ENCODE measurements at regions not wholly inside any gene's neighbourhood (a gene's known extent, or its start where the extent isn't known, plus 50 kb on each side); places are given as distances from the start of the nearest gene placed in this dataset.
A peak's percentile ranks its signal among the peaks of the same experiment; 100 is the strongest.

DNA sequence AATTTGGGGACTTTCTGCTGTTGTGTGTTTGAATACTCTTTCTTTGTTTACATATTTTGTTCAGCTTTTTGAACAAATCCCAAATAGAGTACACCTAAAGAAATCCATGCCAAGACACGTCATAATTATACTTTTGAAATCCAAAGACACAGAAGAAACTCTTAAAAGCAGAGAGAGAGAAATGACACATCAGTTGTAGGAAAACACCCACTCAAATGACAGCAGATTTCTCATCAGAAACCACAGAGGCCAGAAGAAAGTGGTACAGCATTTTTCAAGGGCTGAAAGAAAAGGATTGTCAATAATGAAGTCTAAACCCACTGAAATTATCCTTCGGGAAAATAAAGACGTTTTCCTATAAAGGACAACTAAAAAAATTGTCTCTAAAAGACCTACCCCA lies 378.6 kb downstream of the GADD45G start:
- peaks cover 27% of the 10 kb centered on the region for H3K4me1 Mint-ChIP-seq (ENCODE audit: low read depth)
- peaks cover 2% of the 10 kb centered on the region for H3K27me3 Mint-ChIP-seq
- H3K27ac Mint-ChIP-seq: no peak overlapping the region
- H3K36me3 Mint-ChIP-seq (ENCODE audit: low read depth): peaks cover 4% of the 10 kb centered on the region
- no peak overlapping the region for H3K4me3 Mint-ChIP-seq
- peaks cover 16% of the 10 kb centered on the region for H3K9me3 Mint-ChIP-seq
- intact Hi-C loops (cut with micrococcal nuclease): no loop called here

DNA sequence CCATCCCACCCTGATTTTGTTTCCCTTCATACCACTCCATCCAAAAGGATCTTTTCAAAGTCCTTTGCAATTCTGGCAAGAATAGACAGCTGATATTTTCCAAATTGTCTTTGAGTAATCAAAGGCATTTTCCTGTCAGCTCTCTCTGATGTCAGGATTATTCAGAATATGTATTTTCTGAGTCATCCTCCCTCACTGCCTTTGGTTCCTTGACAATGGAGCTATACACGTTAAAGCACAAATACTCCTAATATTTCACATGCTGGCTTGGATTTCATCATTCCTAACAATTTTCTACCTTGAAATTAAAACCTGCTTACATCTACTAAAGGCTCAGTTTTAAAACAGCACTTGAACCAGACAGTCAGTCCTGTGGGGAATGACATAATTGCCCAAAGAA lies 379.4 kb downstream of the GADD45G start:
- H3K36me3 Mint-ChIP-seq (ENCODE audit: low read depth): peaks cover 4% of the 10 kb centered on the region
- H3K27ac Mint-ChIP-seq: no peak overlapping the region
- intact Hi-C loops (cut with micrococcal nuclease): no loop called here

DNA sequence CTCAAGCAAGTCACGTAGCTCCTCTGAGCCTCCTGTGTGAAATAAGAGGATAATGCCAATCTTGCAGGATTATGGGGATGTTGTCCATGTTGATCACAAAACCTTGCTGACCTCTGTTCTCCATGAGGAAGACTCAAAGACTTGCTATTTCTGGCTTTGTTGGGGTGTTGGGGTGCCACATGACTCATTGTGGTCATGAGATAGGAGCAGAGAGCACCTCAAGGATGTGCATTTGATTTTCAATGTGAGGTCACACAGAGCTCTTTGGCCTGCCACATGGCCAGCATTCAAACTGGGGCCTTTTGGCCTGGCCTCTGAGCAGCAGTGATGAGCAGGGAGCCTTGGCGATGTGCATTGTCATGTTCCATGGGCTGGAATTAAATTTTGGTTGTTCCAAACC lies 380.3 kb downstream of the GADD45G start:
- peaks cover 4% of the 10 kb centered on the region for H3K36me3 Mint-ChIP-seq (ENCODE audit: low read depth)
- no peak overlapping the region for H3K4me3 Mint-ChIP-seq
- peaks cover 16% of the 10 kb centered on the region for H3K9me3 Mint-ChIP-seq
- H3K27ac Mint-ChIP-seq: no peak overlapping the region
- intact Hi-C loops (cut with micrococcal nuclease): no loop called here
- no peaks in the 10 kb centered on the region for H3K27me3 Mint-ChIP-seq
- H3K4me1 Mint-ChIP-seq (ENCODE audit: low read depth): peaks cover 27% of the 10 kb centered on the region

More for the DNA sequence above, 379.4 kb downstream of the GADD45G start:
- H3K4me1 Mint-ChIP-seq (ENCODE audit: low read depth): peaks cover 27% of the 10 kb centered on the region
- H3K27me3 Mint-ChIP-seq: peaks cover 2% of the 10 kb centered on the region
- no peak overlapping the region for H3K4me3 Mint-ChIP-seq
- peaks cover 16% of the 10 kb centered on the region for H3K9me3 Mint-ChIP-seq

DNA sequence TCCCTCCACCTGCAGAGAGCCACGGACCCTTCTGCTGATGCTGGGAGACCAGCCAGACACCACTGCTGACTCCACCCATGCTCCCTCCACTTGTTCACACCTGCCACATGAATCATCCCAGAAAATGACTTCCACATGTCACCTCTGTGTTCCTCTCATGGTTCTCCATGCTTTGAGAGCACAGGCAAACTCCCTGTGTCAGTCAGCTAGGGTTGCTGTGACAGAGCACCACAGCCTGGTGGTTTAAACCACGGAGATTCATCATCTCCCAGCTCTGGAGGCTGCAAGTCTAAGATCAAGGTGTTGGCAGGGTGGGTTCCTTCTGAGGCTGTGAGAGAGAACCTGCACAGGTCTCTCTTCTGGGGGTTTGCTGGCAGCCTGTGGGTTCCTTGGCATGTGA lies 381.4 kb downstream of the GADD45G start:
- intact Hi-C loops (cut with micrococcal nuclease): no loop called here
- no peak overlapping the region for H3K27ac Mint-ChIP-seq
- no peak overlapping the region for H3K4me3 Mint-ChIP-seq
- H3K4me1 Mint-ChIP-seq (ENCODE audit: low read depth): peaks cover 32% of the 10 kb centered on the region
- no peaks in the 10 kb centered on the region for H3K27me3 Mint-ChIP-seq
- H3K36me3 Mint-ChIP-seq (ENCODE audit: low read depth): peaks cover 4% of the 10 kb centered on the region
- H3K9me3 Mint-ChIP-seq: peaks cover 16% of the 10 kb centered on the region

DNA sequence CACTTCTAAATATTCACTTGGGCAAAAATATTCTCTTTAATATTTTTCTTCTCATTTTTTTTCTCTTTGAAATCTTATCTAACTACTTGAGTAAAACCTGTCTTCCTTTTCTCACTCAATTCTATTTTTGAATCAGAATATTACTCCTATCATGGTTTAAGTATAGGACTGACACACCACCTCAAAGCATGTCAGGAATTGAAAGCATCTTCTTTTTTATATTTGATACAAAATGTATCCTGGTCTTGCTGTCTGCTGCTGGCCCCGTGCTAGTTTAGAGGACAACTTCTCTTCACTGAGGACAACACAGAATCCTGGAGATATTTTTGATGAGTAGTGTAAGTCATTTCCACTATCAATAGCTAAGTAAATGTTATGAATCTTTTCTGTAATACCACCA lies 383.6 kb downstream of the GADD45G start:
- Mint-ChIP-seq H3K27me3 (no peaks in the 10 kb centered on the region), H3K9me3 (peaks cover 7% of the 10 kb centered on the region), H3K4me3 (no peak overlapping the region), H3K36me3 (ENCODE audit: low read depth) (peaks cover 3% of the 10 kb centered on the region), H3K4me1 (ENCODE audit: low read depth) (peaks cover 32% of the 10 kb centered on the region), H3K27ac (no peak overlapping the region)
- intact Hi-C loops (cut with micrococcal nuclease): no loop called here

DNA sequence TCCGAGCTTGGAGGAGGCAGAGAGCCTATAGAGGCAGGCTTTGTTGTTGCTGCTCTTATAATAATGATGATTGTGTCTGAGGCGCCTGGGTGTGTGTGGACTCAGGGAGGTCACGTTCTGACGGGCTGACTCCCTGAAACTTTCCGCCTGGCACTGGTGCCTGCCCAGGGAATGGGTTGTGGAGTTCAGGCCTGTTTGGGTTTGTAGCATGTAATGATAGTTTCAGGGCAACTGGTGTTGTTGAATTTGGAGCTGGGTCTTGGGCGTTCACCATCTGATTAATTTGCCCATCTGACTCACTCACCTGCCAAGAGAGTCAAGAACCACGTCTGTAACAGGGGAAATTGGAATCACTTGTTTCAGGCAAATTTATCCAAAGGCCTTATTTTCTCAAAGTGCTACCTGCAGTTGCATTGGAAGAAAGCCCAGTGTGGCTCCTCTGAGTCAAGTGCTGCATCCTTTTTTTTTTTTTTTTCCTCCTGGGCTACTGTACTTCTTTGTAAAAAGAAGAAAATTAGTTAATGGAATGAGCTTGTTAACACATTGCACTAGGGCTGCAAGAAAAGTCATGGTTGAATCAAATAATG lies 386.5 kb downstream of the GADD45G start:
- Mint-ChIP-seq H3K9me3 (no peaks in the 10 kb centered on the region), H3K27me3 (no peaks in the 10 kb centered on the region), H3K36me3 (ENCODE audit: low read depth) (no peaks in the 10 kb centered on the region), H3K4me1 (ENCODE audit: low read depth) (peaks cover 31% of the 10 kb centered on the region), H3K27ac (no peak overlapping the region), H3K4me3 (no peak overlapping the region)
- intact Hi-C loops (cut with micrococcal nuclease): no loop called here

DNA sequence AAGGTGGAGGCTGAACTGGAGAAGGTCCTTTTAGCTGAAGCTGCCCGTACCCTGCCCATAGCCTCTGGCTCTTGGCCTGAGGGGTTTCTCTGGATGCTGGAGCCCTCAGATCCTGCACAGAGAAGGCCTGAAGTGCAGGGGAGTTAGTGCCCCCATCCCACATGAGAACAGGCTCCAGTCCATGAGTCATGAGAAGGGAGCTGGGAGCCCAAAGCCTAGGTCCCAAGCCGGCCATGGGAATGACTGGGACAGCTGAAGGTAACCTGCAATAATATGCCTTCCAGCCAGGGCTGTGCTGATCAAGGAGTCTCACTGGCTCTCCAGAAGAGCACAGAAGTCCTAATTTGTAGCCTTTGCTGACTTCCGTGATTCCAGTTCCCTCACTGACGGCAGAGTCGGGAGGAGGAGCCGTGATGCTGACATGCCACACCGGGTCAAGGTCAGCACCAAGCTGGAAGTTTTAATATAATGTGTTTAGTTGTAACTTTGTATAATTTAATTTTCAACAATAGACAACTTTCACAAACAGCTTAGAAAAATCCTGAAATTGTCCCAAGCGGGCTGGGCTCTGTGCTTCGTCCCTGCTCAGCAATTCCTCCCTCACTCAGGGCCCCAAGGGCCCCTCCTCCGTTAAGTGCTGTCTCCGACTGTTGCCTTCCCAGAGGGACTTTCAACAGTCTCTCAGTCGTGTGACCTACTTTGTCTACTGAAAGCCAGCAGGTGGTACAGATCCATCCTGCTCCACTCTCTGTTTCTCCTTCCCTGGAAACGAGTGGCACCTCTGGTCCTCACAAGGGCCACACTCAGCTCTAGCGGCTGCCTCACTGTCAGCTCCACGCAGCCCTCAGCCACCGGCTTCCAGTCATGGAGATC lies 387.8 kb downstream of the GADD45G start:
- no peaks in the 10 kb centered on the region for H3K27me3 Mint-ChIP-seq
- no peaks in the 10 kb centered on the region for H3K9me3 Mint-ChIP-seq
- H3K27ac Mint-ChIP-seq: no peak overlapping the region
- intact Hi-C loops (cut with micrococcal nuclease): no loop called here
- peaks cover 36% of the 10 kb centered on the region for H3K4me1 Mint-ChIP-seq (ENCODE audit: low read depth)
- no peak overlapping the region for H3K4me3 Mint-ChIP-seq
- H3K36me3 Mint-ChIP-seq (ENCODE audit: low read depth): no peaks in the 10 kb centered on the region

DNA sequence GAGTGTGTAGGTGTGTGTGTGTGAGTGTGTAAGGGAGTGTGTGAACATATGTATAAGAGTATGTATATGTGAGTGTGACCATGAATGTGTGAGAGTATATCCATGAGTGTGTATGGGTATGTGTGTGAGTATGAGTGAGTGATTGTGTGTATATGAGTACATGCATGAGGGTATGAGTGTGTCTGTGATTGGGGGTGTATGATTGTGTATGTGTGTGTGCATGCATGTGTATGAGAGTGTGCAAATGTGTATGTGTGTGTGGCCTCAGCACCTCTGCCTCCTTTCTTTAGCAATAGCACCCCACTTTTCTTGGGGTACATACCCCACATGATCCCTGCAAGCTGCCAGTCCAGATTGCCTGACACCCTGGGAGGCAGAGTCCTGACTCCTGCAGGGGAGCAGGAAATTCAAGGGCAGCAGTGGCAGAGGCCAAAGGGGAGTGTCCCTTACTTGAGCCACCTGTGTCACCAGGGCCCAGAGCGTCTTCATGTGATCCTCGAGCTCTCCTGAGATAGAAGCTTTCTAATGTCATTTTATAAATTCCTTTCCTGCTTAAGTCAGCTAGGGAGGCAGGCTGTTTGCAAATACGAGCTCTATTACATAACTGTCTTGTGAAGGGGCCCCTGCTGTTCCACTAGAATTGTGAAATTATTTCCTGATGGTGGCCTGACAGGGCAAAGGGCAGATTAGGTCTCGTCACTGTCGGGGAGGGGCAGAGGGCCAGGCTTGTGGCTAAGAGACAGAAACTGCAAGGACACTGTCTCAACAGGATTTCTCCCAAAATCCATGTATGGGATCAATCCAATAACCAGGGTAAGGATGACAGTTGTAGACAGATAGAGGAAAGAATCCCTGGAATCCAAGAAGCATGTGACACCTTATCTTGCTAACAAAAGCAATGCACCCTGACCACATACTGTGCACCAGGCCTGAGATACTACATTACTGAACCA lies 389.1 kb downstream of the GADD45G start:
- intact Hi-C loops (cut with micrococcal nuclease): no loop called here
- peaks cover 32% of the 10 kb centered on the region for H3K4me1 Mint-ChIP-seq (ENCODE audit: low read depth)
- H3K36me3 Mint-ChIP-seq (ENCODE audit: low read depth): no peaks in the 10 kb centered on the region
- no peak overlapping the region for H3K27ac Mint-ChIP-seq
- no peak overlapping the region for H3K4me3 Mint-ChIP-seq
- no peaks in the 10 kb centered on the region for H3K27me3 Mint-ChIP-seq
- H3K9me3 Mint-ChIP-seq: no peaks in the 10 kb centered on the region

DNA sequence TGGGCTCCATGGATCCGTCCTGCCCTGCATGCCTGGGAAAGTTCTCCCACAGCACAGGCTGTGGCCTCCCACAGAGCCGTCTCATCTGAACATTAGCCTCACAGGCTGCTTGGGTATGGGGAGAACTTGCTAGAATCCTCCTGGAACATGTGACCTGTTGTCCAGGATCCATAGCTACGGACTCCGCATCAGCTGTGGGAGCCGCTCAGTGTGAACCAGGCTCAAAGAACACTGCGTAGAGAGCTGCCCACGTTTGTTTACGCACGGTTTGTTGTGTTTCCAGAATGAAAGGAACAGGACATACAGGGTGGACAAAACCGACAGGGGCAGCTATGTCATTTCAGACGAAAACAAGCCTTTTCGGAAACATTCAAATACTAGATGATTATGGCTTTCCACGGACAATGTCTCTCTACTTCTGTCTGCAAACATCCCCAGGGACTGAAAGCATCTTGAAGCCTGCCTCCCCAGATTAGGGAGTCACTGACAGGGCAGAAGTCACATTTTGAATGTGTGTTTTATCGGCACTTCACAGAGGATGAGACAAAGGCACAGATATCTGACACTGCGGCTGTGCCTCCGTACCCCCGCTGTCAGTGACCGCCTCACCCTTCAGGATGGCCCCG lies 390.3 kb downstream of the GADD45G start:
- no peaks in the 10 kb centered on the region for H3K9me3 Mint-ChIP-seq
- no peak overlapping the region for H3K4me3 Mint-ChIP-seq
- intact Hi-C loops (cut with micrococcal nuclease): no loop called here
- H3K4me1 Mint-ChIP-seq (ENCODE audit: low read depth): peaks cover 36% of the 10 kb centered on the region
- no peaks in the 10 kb centered on the region for H3K27me3 Mint-ChIP-seq
- no peaks in the 10 kb centered on the region for H3K36me3 Mint-ChIP-seq (ENCODE audit: low read depth)
- H3K27ac Mint-ChIP-seq: peak overlapping the region; percentile 48

DNA sequence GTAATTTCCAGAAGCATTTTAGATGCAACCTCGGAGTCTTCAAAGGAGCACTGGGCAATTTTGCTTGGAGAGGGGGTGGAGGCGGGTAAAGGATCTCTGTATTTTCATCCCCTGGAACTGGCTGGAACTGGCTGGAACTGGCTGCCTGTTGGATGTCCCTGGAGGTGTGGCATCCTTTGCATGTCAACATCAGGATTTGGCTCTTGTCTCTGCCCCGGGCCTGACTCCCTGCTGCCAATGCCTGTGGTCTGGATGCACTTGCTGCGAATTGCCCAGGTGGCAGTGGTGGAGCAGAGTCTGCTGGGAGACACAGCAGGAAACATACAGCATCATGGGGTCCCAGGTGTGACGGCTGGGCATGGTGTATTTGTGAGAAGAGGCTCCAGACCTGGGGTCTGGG lies 391.3 kb downstream of the GADD45G start:
- H3K4me3 Mint-ChIP-seq: no peak overlapping the region
- peaks cover 41% of the 10 kb centered on the region for H3K4me1 Mint-ChIP-seq (ENCODE audit: low read depth)
- no peaks in the 10 kb centered on the region for H3K9me3 Mint-ChIP-seq
- H3K36me3 Mint-ChIP-seq (ENCODE audit: low read depth): no peaks in the 10 kb centered on the region
- intact Hi-C loops (cut with micrococcal nuclease): no loop called here
- no peaks in the 10 kb centered on the region for H3K27me3 Mint-ChIP-seq
- no peak overlapping the region for H3K27ac Mint-ChIP-seq

DNA sequence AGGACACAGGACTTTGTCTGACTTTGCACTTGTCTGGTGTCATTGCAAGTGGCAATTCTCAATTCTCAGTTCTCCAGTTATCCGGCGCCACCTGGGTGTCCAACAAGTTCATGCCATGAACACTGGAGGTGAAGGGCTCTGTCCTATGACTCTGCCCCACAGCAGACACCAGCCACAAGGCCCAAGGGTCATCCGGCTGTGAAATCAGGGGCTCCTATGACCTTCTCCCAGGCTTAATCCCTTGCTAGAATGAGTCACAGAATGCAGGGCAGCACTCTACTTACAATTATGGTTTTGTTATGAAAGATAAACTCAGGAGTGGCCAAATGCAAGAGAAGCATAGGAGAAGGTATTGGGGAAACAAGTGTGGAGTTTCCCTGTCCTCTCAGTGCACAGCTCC lies 392.0 kb downstream of the GADD45G start:
- Mint-ChIP-seq H3K27ac (no peak overlapping the region), H3K4me1 (ENCODE audit: low read depth) (peaks cover 45% of the 10 kb centered on the region), H3K9me3 (no peaks in the 10 kb centered on the region), H3K36me3 (ENCODE audit: low read depth) (no peaks in the 10 kb centered on the region), H3K4me3 (no peak overlapping the region), H3K27me3 (no peaks in the 10 kb centered on the region)
- intact Hi-C loops (cut with micrococcal nuclease): no loop called here

DNA sequence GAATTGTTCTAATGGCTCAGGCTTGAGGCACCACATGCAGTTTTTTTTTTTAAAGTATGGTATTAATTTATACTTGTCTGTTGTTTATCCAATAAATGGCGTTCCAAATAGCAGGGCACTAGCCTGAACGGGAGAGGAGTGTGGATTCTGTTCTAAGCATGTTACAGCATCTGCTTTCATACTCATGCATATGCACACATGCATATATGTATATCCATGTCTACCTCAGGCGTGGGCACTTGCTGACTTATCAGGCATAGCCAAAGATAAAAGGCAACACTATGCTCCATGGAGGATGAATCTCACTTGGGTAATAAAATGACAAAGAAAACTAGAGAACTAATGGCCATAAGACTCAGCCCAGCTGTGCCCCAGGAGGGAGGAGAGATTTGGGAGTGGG lies 393.8 kb downstream of the GADD45G start:
- Mint-ChIP-seq H3K27me3 (no peaks in the 10 kb centered on the region), H3K4me1 (ENCODE audit: low read depth) (peaks cover 47% of the 10 kb centered on the region), H3K36me3 (ENCODE audit: low read depth) (no peaks in the 10 kb centered on the region), H3K9me3 (no peaks in the 10 kb centered on the region), H3K27ac (no peak overlapping the region), H3K4me3 (no peak overlapping the region)
- intact Hi-C loops (cut with micrococcal nuclease): no loop called here

DNA sequence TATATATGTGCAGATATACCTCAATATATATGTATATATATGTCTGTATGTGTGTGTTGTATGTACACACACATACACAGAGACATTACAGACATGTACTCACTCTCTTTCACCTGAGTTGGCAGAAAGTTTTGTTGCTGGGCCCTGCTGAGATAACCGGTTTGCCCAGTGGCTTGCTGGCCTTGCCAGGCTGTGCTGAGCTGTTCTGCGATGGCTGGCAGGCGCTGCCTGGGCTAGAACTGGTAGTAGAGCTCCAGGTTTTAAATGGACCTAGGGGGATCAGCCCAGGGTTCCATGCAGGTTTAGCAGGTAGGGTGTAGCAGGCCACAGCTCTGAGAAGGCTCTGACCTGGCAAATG lies 394.3 kb downstream of the GADD45G start:
- Mint-ChIP-seq H3K4me3 (no peak overlapping the region), H3K9me3 (no peaks in the 10 kb centered on the region), H3K36me3 (ENCODE audit: low read depth) (no peaks in the 10 kb centered on the region), H3K27me3 (no peaks in the 10 kb centered on the region), H3K27ac (peak overlapping the region; percentile 71), H3K4me1 (ENCODE audit: low read depth) (peaks cover 47% of the 10 kb centered on the region)
- intact Hi-C loops (cut with micrococcal nuclease): no loop called here

All from dendritic cell treated with granulocyte-macrophage colony-stimulating factor and Interleukin-4, amounts not matched to agents 40 ng/mL and 50 ng/mL, for 4 days (primary cell).